H9 (cell line): ENCODE measurements at regions not wholly inside any gene's neighbourhood (a gene's known extent, or its start where the extent isn't known, plus 50 kb on each side); places are given as distances from the start of the nearest gene placed in this dataset.

ENCODE experiments used
- DNase-seq: peaks from one replicate; pipeline ENCODE4 v3.0.0-alpha.2; 2017
- H2AFZ ChIP-seq: one replicate; pipeline ENCODE4 v1.6.1; 2013; ENCODE audit warnings: mild to moderate bottlenecking, low read length, control low read depth, moderate library complexity
- H2AK5ac ChIP-seq: 2 replicates; pipeline ENCODE4 v1.6.1; 2013; ENCODE audit warnings: low read length, control low read depth, mixed read lengths; ENCODE audit not compliant: insufficient read length
- H2BK120ac ChIP-seq: one replicate; pipeline ENCODE4 v1.6.1; 2013; ENCODE audit warnings: low read depth, mild to moderate bottlenecking, low read length, control low read depth, inconsistent platforms; ENCODE audit not compliant: poor library complexity, severe bottlenecking
- H2BK12ac ChIP-seq: 2 replicates; pipeline ENCODE4 v1.6.1; 2013; ENCODE audit warnings: low read length, control low read depth, mixed read lengths, low read depth; ENCODE audit not compliant: insufficient read length
- H2BK15ac ChIP-seq: 2 replicates; pipeline ENCODE4 v1.6.1; 2013; ENCODE audit warnings: low read depth, low read length, control low read depth
- H2BK20ac ChIP-seq: one replicate; pipeline ENCODE4 v1.6.1; 2013; ENCODE audit warnings: low read depth, mild to moderate bottlenecking, low read length, control low read depth, inconsistent platforms; ENCODE audit not compliant: poor library complexity, severe bottlenecking
- H2BK5ac ChIP-seq: 2 replicates; pipeline ENCODE4 v1.6.1; 2013; ENCODE audit warnings: low read length, control low read depth, mixed read lengths; ENCODE audit not compliant: insufficient read length
- H3K14ac ChIP-seq: 2 replicates; pipeline ENCODE4 v1.6.1; 2013; ENCODE audit warnings: low read length, control low read depth; ENCODE audit not compliant: insufficient read depth
- H3K18ac ChIP-seq: 2 replicates; pipeline ENCODE4 v1.6.1; 2013; ENCODE audit warnings: low read depth, mild to moderate bottlenecking, mixed read lengths, low read length, control low read depth; ENCODE audit not compliant: insufficient read length
- H3K23ac ChIP-seq: 2 replicates; pipeline ENCODE4 v1.6.1; 2013; ENCODE audit warnings: low read length, control low read depth, mixed read lengths, low read depth; ENCODE audit not compliant: insufficient read length
- H3K23me2 ChIP-seq: 2 replicates; pipeline ENCODE4 v1.6.1; 2013; ENCODE audit warnings: low read depth, mild to moderate bottlenecking, mixed read lengths, low read length, control low read depth; ENCODE audit not compliant: insufficient read length, poor library complexity, severe bottlenecking
- H3K27ac ChIP-seq: 2 replicates; pipeline ENCODE4 v1.5.1; 2013; ENCODE audit warnings: low read length, control low read depth, mixed read lengths, low read depth; ENCODE audit not compliant: insufficient read length
- H3K27me3 ChIP-seq: 2 replicates; pipeline ENCODE4 v1.6.1; 2013; ENCODE audit warnings: low read length, control low read depth, inconsistent platforms; ENCODE audit not compliant: insufficient read depth
- H3K4ac ChIP-seq: 2 replicates; pipeline ENCODE4 v1.6.1; 2013; ENCODE audit warnings: low read depth, mild to moderate bottlenecking, control low read depth, inconsistent platforms, low read length, moderate library complexity
- H3K4me1 ChIP-seq: 2 replicates; pipeline ENCODE4 v1.6.1; 2013; ENCODE audit warnings: low read length, control low read depth, inconsistent platforms; ENCODE audit not compliant: insufficient read depth
- H3K4me2 ChIP-seq: 2 replicates; pipeline ENCODE4 v1.6.1; 2013; ENCODE audit warnings: low read length, control low read depth, mixed read lengths; ENCODE audit not compliant: insufficient read length, insufficient read depth
- H3K56ac ChIP-seq: 2 replicates; pipeline ENCODE4 v1.6.1; 2013; ENCODE audit warnings: low read depth, mild to moderate bottlenecking, mixed read lengths, low read length, control low read depth; ENCODE audit not compliant: insufficient read length
- H3K79me1 ChIP-seq: 2 replicates; pipeline ENCODE4 v1.6.1; 2013; ENCODE audit warnings: low read depth, mild to moderate bottlenecking, moderate library complexity, low read length, control low read depth, inconsistent platforms; ENCODE audit not compliant: insufficient read depth, poor library complexity, severe bottlenecking
- H3K79me2 ChIP-seq: 2 replicates; pipeline ENCODE4 v1.6.1; 2013; ENCODE audit warnings: low read length, control low read depth, inconsistent platforms; ENCODE audit not compliant: insufficient read depth
- H3K9ac ChIP-seq: 2 replicates; pipeline ENCODE4 v1.6.1; 2013; ENCODE audit warnings: low read length, control low read depth, mixed read lengths; ENCODE audit not compliant: insufficient read length; ENCODE audit errors: extremely low read depth
- H3K9me3 ChIP-seq: one replicate; pipeline ENCODE4 v1.6.1; 2013; ENCODE audit warnings: low read depth, low read length, inconsistent platforms; ENCODE audit not compliant: control insufficient read depth
- H3T11ph ChIP-seq: one replicate; pipeline ENCODE4 v1.6.1; 2013; ENCODE audit warnings: mild to moderate bottlenecking, low read length, control low read depth, inconsistent platforms
- H4K20me1 ChIP-seq: one replicate; pipeline ENCODE4 v1.6.1; 2013; ENCODE audit not compliant: control insufficient read depth, insufficient read length, insufficient read depth
- H4K5ac ChIP-seq: 2 replicates; pipeline ENCODE4 v1.6.1; 2013; ENCODE audit warnings: low read depth, mild to moderate bottlenecking, mixed read lengths, low read length, control low read depth; ENCODE audit not compliant: insufficient read length
- H4K8ac ChIP-seq: replicated peaks from 2 replicates; pipeline ENCODE4 v1.6.1; 2013; ENCODE audit warnings: low read length, control low read depth, mixed read lengths, low read depth; ENCODE audit not compliant: insufficient read length
- H4K91ac ChIP-seq: 2 replicates; pipeline ENCODE4 v1.6.1; 2013; ENCODE audit warnings: low read depth, mild to moderate bottlenecking, moderate library complexity, mixed read lengths, low read length, control low read depth; ENCODE audit not compliant: insufficient read length
- H3K27ac Mint-ChIP-seq, 3 experiments: 2 replicates in 2 of 3; 3 replicates in 1 of 3; pipeline ENCODE4 v1.8.0; 2020 to 2021; ENCODE audit warnings: mixed read lengths in 3 of 3, mild to moderate bottlenecking in 1 of 3, moderate library complexity in 1 of 3
- H3K27me3 Mint-ChIP-seq: 2 replicates; pipeline ENCODE4 v1.8.0; 2021; ENCODE audit warnings: low read depth, mild to moderate bottlenecking, moderate library complexity, mixed read lengths
- H3K36me3 Mint-ChIP-seq, 3 experiments: 2 replicates in 2 of 3; 3 replicates in 1 of 3; pipeline ENCODE4 v1.8.0; 2020 to 2021; ENCODE audit warnings: low read depth in 3 of 3, mixed read lengths in 3 of 3; ENCODE audit not compliant: insufficient read depth in 1 of 3
- H3K4me1 Mint-ChIP-seq, 2 experiments: 2 replicates each; pipeline ENCODE4 v1.8.0; 2020; ENCODE audit warnings: mixed read lengths in 2 of 2
- H3K4me3 Mint-ChIP-seq, 2 experiments: 2 replicates in 1 of 2; 3 replicates in 1 of 2; pipeline ENCODE4 v1.8.0; 2020 to 2021; ENCODE audit warnings: mild to moderate bottlenecking in 2 of 2, mixed read lengths in 2 of 2, moderate library complexity in 1 of 2
- H3K9me3 Mint-ChIP-seq, 2 experiments: 2 replicates in 1 of 2; 3 replicates in 1 of 2; pipeline ENCODE4 v1.8.0; 2020; ENCODE audit warnings: mild to moderate bottlenecking in 2 of 2, mixed read lengths in 2 of 2, moderate library complexity in 1 of 2
- CTCF ChIP-seq: fragments of 200-600 bp; sonication (generic); conservative IDR thresholded peaks from 3 replicates; pipeline ENCODE4 v1.8.0; 2021; ENCODE audit warnings: antibody characterized with exemption, mild to moderate bottlenecking
- WGBS: extraction: QIAGEN DNeasy Blood & Tissue Kit; methylation state at CpG from one replicate; pipeline ENCODE4 v1.1.7; 2013; ENCODE audit warnings: missing lambda C conversion rate, low lambda C conversion rate, mixed read lengths; ENCODE audit not compliant: insufficient read length; ENCODE audit errors: extremely low coverage; 5-methylcytosine and 5-hydroxymethylcytosine counted together

- no peak overlapping the region for H3K23ac ChIP-seq
- no peak overlapping the region for H3K9ac ChIP-seq
- Mint-ChIP-seq H3K27ac (no peak overlapping the region; a peak in 1 of 7 replicates), H3K9me3 (peaks cover 9 to 13% of the 10 kb centered on the region in 2 experiments; a peak in 3 of 5 replicates), H3K4me3 (no peak overlapping the region), H3K36me3 (peaks cover 0 to 10% (median 4%) of the 10 kb centered on the region in 3 experiments; a peak in 3 of 7 replicates), H3K4me1 (peaks cover 7 to 11% of the 10 kb centered on the region in 2 experiments), H3K27me3 (no peaks in the 10 kb centered on the region; the same call in none of the 2 replicates)
- H2BK12ac ChIP-seq, result no peak overlapping the region
- H2AFZ ChIP-seq, result no peak overlapping the region
- no peak for DNase-seq
- H3K79me1 ChIP-seq, result no peaks in the 10 kb centered on the region
- no peak overlapping the region for H3K4ac ChIP-seq
- H3K9me3 ChIP-seq, result no peaks in the 10 kb centered on the region
- H2BK5ac ChIP-seq, result no peak overlapping the region
- H3K27me3 ChIP-seq, result no peaks in the 10 kb centered on the region
- H4K5ac ChIP-seq, result no peak overlapping the region
- H3K27ac ChIP-seq, result no peak overlapping the region
- H4K20me1 ChIP-seq, result no peaks in the 10 kb centered on the region
- H3K4me2 ChIP-seq, result no peak overlapping the region
- H2BK120ac ChIP-seq, result no peak overlapping the region
- no peak overlapping the region for H3T11ph ChIP-seq
- no peak overlapping the region for H2BK20ac ChIP-seq
- H3K4me1 ChIP-seq, result no peaks in the 10 kb centered on the region
- H3K79me2 ChIP-seq, result no peaks in the 10 kb centered on the region
- H3K18ac ChIP-seq, result no peak overlapping the region
- no peak overlapping the region for H4K8ac ChIP-seq
- WGBS, result no CpG with 5 or more reads among the region's 10 CpGs
- H3K56ac ChIP-seq, result no peak overlapping the region
- TF ChIP-seq CTCF, result no peak
- H3K23me2 ChIP-seq, result no peaks in the 10 kb centered on the region
- no peak overlapping the region for H2AK5ac ChIP-seq
- H4K91ac ChIP-seq, result no peak overlapping the region
- H3K14ac ChIP-seq, result no peak overlapping the region
- H2BK15ac ChIP-seq, result no peak overlapping the region
These were observed 176.4 kb upstream of the CST7 start for GRCh38 chr20:24772667-24773066.
